ENCODE measurements at regions not wholly inside any gene's neighbourhood (a gene's known extent, or its start where the extent isn't known, plus 50 kb on each side); places are given as distances from the start of the nearest gene placed in this dataset.

DNA sequence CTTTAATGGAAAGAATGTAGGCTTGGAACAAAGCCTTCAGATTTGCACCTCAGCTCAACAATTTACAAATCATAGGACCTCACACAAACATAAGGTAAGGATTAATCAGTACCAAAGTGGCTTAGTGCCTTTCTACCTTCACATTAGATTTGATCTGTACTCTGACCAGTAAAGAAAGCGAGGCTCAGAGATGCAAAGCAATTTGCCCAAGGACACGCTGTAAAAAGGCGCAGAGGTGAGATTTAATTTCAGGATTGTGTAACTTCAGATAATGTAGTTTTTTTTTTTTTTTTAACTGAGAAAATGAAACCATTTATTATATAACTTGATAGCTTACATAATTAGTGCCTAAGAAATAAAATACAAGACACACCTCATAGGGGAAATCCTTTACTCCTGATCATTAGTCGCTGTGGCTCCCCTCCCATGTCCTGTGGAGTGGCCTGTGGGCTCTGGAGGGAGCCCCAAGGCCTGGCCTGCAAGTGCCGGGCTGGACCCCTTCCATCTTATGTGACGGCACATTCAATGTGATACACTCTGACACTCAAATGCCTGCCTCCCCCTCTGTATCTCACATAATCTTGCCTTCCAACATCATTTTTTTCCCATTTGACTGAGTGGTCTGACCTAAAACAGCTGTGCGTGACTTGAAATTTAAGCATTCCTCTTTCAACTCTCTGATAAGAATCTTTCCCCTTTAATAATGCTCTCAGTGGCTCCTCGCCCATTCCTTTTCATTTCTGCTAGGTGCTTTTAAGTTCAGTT lies 426.5 kb upstream of the DAB1 start:
- no peaks in the 10 kb centered on the region for H3K27me3 ChIP-seq
- TF ChIP-seq, protein P1, sequence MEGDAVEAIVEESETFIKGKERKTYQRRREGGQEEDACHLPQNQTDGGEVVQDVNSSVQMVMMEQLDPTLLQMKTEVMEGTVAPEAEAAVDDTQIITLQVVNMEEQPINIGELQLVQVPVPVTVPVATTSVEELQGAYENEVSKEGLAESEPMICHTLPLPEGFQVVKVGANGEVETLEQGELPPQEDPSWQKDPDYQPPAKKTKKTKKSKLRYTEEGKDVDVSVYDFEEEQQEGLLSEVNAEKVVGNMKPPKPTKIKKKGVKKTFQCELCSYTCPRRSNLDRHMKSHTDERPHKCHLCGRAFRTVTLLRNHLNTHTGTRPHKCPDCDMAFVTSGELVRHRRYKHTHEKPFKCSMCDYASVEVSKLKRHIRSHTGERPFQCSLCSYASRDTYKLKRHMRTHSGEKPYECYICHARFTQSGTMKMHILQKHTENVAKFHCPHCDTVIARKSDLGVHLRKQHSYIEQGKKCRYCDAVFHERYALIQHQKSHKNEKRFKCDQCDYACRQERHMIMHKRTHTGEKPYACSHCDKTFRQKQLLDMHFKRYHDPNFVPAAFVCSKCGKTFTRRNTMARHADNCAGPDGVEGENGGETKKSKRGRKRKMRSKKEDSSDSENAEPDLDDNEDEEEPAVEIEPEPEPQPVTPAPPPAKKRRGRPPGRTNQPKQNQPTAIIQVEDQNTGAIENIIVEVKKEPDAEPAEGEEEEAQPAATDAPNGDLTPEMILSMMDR (IDR thresholded peaks at IDR 0.05), result no peak
- H3K9me3 ChIP-seq, result no peaks in the 10 kb centered on the region
- H3K4me1 ChIP-seq, result no peaks in the 10 kb centered on the region
- H3K36me3 ChIP-seq, result no peaks in the 10 kb centered on the region
- H3K4me3 ChIP-seq, result no peak overlapping the region
- DNase-seq (ENCODE audit: low spot score), result no peak
- H3K27ac ChIP-seq, result no peak overlapping the region

DNA sequence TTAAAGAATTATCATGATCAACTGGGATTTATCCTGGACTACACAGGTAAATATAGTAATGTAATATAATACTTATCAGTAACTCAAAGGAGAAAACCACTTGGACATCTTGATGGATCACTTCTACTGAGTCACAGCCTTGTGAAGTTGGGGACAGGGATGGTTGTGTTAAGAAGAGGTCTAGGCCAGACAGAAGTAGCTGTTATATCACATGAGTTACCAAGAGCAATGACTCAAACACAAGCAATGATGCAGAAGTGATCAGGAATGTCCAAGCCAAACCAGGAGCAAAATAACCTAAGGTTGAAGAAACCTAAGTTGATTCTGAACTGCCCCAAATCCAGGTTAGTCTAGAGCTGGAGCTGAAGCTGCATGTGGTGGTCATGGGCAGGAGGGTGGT lies 424.5 kb upstream of the DAB1 start:
- TF ChIP-seq, protein P1 (IDR thresholded peaks at IDR 0.05), result no peak
- no peaks in the 10 kb centered on the region for H3K27me3 ChIP-seq

DNA sequence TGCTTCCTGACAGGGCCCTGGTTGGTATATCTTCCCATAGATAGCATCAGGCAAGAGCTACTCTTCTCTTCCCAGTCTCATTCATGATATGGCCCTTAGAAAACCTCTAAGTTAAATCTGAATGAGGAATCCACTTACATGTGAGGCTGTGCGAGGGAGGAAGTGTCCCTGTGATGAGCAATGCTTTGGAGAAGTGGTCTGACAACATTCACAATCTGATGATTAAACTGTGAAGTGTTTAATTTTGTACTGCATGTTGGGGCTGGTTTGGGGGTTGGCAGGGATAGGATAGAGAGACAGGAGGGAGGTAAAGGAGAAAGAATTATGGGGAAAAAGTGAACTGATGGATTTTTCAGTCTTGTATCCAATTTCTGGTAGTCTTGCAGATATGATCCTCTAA lies 421.2 kb upstream of the DAB1 start:
- Histone ChIP-seq H3K9me3 (peaks cover 0 to 11% of the 10 kb centered on the region in 2 donors), H3K4me3 (no peak overlapping the region), H3K36me3 (no peaks in the 10 kb centered on the region)

More for the DNA sequence above, 424.5 kb upstream of the DAB1 start:
- H3K4me3 ChIP-seq, result no peak overlapping the region
- no peak for DNase-seq (ENCODE audit: low spot score)
- no peak overlapping the region for H3K27ac ChIP-seq
- no peaks in the 10 kb centered on the region for H3K36me3 ChIP-seq
- no peaks in the 10 kb centered on the region for H3K9me3 ChIP-seq
- H3K4me1 ChIP-seq, result no peaks in the 10 kb centered on the region

DNA sequence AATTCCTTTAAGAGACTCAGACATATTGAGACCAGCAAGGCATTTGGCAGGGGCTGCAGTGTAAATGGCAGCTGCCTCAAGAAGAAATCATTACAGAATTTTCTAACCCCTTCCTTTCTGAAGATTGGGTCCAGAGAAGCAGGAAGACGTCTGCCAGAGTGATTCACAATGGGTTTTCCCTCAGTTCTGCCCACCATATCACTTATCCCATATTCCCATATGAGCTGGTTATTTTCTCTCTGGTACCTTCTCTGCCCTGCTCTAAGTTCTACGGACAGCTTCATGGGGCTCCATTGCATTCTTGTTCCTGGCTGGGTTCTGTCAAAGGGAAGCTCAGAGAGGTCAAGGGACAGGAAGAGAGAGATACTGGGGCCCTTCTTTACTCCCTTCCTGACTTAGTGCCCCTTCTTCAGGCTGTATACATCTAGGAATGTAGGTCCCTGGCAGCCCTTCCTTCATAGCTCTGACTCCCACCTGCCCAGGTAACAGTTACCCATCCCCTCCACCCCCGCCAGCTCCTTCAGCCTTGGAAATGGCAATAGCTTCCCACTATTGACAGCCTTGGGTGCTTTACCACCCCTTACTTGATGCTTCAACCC lies 420.6 kb upstream of the DAB1 start:
- TF ChIP-seq, protein P1 (IDR thresholded peaks at IDR 0.05), result no peak
- no peaks in the 10 kb centered on the region for H3K36me3 ChIP-seq
- no peaks in the 10 kb centered on the region for H3K27me3 ChIP-seq
- no peak for DNase-seq (ENCODE audit: low spot score)
- H3K4me3 ChIP-seq, result no peak overlapping the region
- no peak overlapping the region for H3K27ac ChIP-seq
- H3K4me1 ChIP-seq, result no peaks in the 10 kb centered on the region
- peaks cover 0 to 11% of the 10 kb centered on the region in 2 donors for H3K9me3 ChIP-seq

More for the DNA sequence above, 421.2 kb upstream of the DAB1 start:
- H3K27me3 ChIP-seq, result no peaks in the 10 kb centered on the region
- H3K4me1 ChIP-seq, result no peaks in the 10 kb centered on the region
- no peak for DNase-seq (ENCODE audit: low spot score)
- H3K27ac ChIP-seq, result no peak overlapping the region
- TF ChIP-seq, protein P1 (IDR thresholded peaks at IDR 0.05), result no peak

DNA sequence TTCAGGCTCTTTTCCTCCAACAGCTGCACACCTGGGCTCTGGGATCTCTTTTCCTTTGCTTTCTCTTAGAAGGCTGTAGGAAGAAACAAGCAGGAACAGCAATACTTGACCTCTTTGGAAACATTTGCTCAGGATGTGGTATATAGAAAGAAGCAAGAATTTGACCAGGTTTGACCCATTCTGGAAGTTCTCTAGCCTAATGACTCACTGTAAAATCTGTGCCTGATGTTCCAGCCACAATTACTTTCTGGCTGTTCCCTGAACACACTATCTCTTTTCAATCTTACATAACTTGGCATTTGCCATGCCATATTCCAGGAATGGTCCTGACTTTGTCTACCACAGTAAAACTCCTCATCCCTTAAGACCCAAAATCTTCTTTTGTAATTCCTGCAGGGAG lies 419.9 kb upstream of the DAB1 start:
- TF ChIP-seq, protein P1 (IDR thresholded peaks at IDR 0.05), result no peak
- peaks cover 0 to 11% of the 10 kb centered on the region in 2 donors for H3K9me3 ChIP-seq
- H3K36me3 ChIP-seq, result no peaks in the 10 kb centered on the region
- no peak for DNase-seq (ENCODE audit: low spot score)
- H3K4me3 ChIP-seq, result no peak overlapping the region
- H3K27ac ChIP-seq, result no peak overlapping the region
- H3K27me3 ChIP-seq, result no peaks in the 10 kb centered on the region
- no peaks in the 10 kb centered on the region for H3K4me1 ChIP-seq

Data from right atrium auricular region (tissue), 2 donors.